ENCODE measurements at regions not wholly inside any gene's neighbourhood (a gene's known extent, or its start where the extent isn't known, plus 50 kb on each side); places are given as distances from the start of the nearest gene placed in this dataset.

DNA sequence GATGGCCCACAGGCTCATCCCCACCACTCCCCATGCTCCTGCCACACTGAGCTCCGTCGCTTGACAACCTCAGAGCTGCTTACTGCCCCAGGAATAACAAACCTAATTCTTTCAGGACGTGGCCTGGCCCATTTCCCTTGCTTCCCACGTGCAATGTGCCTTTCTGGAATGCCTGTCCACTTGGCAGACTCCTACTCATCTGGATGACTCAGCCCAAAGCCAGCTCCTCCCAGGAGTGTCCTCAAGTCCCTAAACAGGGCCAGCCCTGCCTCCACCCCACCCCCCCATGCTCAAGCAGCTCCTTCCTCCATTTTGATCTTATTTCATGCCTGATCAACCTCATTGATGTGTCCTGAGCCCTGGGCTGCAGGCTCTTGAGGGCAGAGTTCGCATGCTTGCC lies 164.9 kb upstream of the RNF32 start:
- WGBS, 3 donors, result 34 to 41% (median 41%) methylated on average over 5 of the region's 5 CpGs
- Histone ChIP-seq H3K27me3 (no peaks in the 10 kb centered on the region), H3K9me3 (no peaks in the 10 kb centered on the region), H3K27ac (no peak overlapping the region), H3K4me3 (no peak overlapping the region), H3K36me3 (no peaks in the 10 kb centered on the region), H3K4me1 (ENCODE audit: insufficient read depth) (peaks cover 1% of the 10 kb centered on the region)
- peak in 3 of 5 donors; percentile 25 to 39 (median 28) for DNase-seq
- intact Hi-C loops (cut with DNase I), result no loop called here
- no peak for TF ChIP-seq POLR2A (IDR thresholded peaks at IDR 0.05)
- no peak for TF ChIP-seq CTCF (IDR thresholded peaks at IDR 0.05)

DNA sequence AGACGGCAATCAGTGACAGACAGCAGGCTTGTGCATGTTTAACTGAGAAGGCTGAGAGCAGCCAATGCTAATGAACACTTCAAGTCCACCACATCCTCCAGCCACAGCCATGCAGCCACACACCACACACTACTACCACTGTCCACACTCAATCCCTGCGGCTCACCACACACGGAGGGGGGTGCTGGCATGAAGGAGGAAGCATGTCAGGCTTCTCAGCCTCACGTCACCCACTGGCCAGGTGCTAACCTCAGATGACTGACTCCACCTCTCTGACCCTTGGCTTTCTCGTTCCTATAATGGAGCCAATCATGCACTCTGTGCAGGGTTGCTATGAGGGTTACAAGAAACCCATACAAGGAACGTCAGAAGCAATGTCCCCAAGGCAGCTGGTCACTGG lies 165.4 kb upstream of the RNF32 start:
- DNase-seq, result no peak
- peaks cover 1% of the 10 kb centered on the region for H3K4me1 ChIP-seq (ENCODE audit: insufficient read depth)
- no peak overlapping the region for H3K4me3 ChIP-seq
- intact Hi-C loops (cut with DNase I), result no loop called here
- whole genome bisulfite sequencing, 3 donors, result 62 to 90% (median 75%) methylated on average over 6 of the region's 6 CpGs
- no peaks in the 10 kb centered on the region for H3K27me3 ChIP-seq
- no peaks in the 10 kb centered on the region for H3K9me3 ChIP-seq
- H3K36me3 ChIP-seq, result no peaks in the 10 kb centered on the region
- no peak for TF ChIP-seq CTCF (IDR thresholded peaks at IDR 0.05)
- TF ChIP-seq EP300 (IDR thresholded peaks at IDR 0.05), result no peak
- no peak for TF ChIP-seq POLR2A (IDR thresholded peaks at IDR 0.05)
- H3K27ac ChIP-seq, result no peak overlapping the region

DNA sequence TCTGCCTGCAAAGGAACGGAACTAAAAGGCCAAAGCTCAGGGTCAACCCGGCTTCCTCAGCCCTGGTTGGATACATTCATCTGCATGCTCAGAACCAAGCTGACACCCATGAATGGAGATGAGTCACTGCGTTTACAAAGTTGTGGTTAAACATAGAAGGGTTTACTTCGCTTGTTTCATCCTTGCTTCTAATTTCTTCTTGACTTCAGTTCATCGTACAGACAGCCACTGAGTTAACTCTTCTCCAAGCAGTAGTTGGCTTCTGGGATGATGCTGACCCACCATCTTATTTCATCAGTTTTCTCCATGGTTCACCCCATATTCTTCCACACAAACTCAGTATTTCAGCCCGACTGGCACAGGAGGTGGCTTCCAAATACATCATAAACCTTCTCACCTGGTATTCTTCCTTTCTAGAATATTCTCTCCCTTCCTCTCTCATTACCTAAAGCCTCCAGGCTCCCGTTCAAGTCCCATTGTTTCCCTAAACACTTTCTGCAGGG lies 166.3 kb upstream of the RNF32 start:
- no peak for TF ChIP-seq CTCF (IDR thresholded peaks at IDR 0.05)
- no peak for TF ChIP-seq POLR2A (IDR thresholded peaks at IDR 0.05)
- TF ChIP-seq EP300 (IDR thresholded peaks at IDR 0.05), result no peak
- H3K4me1 ChIP-seq (ENCODE audit: insufficient read depth), result peaks cover 1% of the 10 kb centered on the region
- no peaks in the 10 kb centered on the region for H3K27me3 ChIP-seq
- intact Hi-C loops (cut with DNase I), result no loop called here
- no peaks in the 10 kb centered on the region for H3K9me3 ChIP-seq
- no peaks in the 10 kb centered on the region for H3K36me3 ChIP-seq
- H3K27ac ChIP-seq, result no peak overlapping the region
- DNase-seq, result peak in 2 of 5 donors; percentile 30 to 42
- no peak overlapping the region for H3K4me3 ChIP-seq
- 27 to 43% (median 27%) methylated on average over 7 of the region's 7 CpGs for WGBS, 3 donors

DNA sequence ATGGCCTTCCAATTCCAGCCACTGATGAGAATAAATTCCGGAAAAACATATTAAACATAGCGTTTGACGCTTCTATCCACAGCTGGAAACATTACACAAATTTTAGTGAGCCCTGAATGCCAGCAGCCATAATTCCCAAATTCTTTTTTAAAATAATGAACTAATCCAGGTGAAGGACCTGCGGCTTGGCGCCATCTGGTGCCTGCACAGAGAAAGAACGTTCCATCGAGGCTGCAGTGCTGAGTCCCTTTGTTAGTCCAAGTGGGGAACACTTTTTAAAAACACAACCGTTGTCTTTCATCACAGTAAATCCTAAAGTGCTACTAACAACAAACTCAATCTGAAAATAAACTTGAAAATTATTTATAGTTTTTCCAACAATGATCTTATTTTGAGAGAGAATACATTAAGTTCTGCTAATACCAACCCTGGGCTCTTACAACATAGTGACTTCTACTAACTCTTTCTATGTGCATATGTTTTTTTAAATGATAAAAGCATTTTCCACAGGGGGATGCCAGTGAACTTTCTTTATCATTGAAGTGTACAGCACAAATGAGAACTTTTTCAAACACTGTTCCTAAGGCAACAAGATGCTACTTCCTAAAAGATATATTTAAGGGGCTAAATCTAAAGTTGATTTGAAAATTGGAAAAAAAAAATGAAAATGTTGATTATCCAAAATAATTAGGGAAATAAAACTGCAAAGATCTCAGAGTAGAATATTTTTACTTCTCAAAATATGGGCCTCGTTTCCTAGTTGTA lies 166.9 kb upstream of the RNF32 start:
- peak in 1 of 5 donors; percentile 29 for DNase-seq
- Histone ChIP-seq H3K27ac (no peak overlapping the region), H3K27me3 (no peaks in the 10 kb centered on the region), H3K4me1 (ENCODE audit: insufficient read depth) (peaks cover 1% of the 10 kb centered on the region), H3K36me3 (no peaks in the 10 kb centered on the region), H3K9me3 (no peaks in the 10 kb centered on the region), H3K4me3 (no peak overlapping the region)
- no peak for TF ChIP-seq EP300 (IDR thresholded peaks at IDR 0.05)
- TF ChIP-seq POLR2A (IDR thresholded peaks at IDR 0.05), result no peak
- TF ChIP-seq CTCF (IDR thresholded peaks at IDR 0.05), result no peak
- intact Hi-C loops (cut with DNase I), result no loop called here
- 3 to 14% (median 10%) methylated on average over 9 of the region's 9 CpGs for WGBS, 3 donors

Measured in ovary (tissue), 7 donors.